ENCODE measurements at regions not wholly inside any gene's neighbourhood (a gene's known extent, or its start where the extent isn't known, plus 50 kb on each side); places are given as distances from the start of the nearest gene placed in this dataset.

GRCh38 chr16:25546791-25547190, 145.0 kb upstream of the HS3ST4 start (continued):
- TF ChIP-seq AFF4 (CRISPR knock-in tag; IDR thresholded peaks at IDR 0.05; ENCODE audit: borderline replicate concordance) (no peak), IRF2 (CRISPR knock-in tag; IDR thresholded peaks at IDR 0.05; ENCODE audit: borderline replicate concordance, low read depth) (no peak)

GRCh38 chr16:25544294-25544693, 147.5 kb upstream of the HS3ST4 start:
- Mint-ChIP-seq H3K4me3 (no peak overlapping the region), H3K27ac (no peak overlapping the region), H3K27me3 (ENCODE audit: low read depth) (no peaks in the 10 kb centered on the region), H3K9me3 (no peaks in the 10 kb centered on the region), H3K4me1 (peaks cover 20% of the 10 kb centered on the region), H3K36me3 (no peaks in the 10 kb centered on the region)
- CTCF ChIA-PET, result no interaction called here
- POLR2A ChIA-PET, result interaction anchor here (0.6 kb wide), 1 partner anchor 139 kb away, joined by 3 read pairs; no protein-coding TSS in a partner anchor
- no peak for DNase-seq (ENCODE audit: low spot score)
- no peak for ATAC-seq
- TF ChIP-seq ETV6 (CRISPR knock-in tag; IDR thresholded peaks at IDR 0.05), result no peak
- TF ChIP-seq CREM (CRISPR knock-in tag; IDR thresholded peaks at IDR 0.05), result no peak
- no peak for TF ChIP-seq ZNF425 (CRISPR knock-in tag; conservative IDR thresholded peaks at IDR 0.05)
- no peak for TF ChIP-seq PREB (CRISPR knock-in tag; IDR thresholded peaks at IDR 0.05; ENCODE audit: borderline replicate concordance)
- TF ChIP-seq SMAD4 (CRISPR knock-in tag; IDR thresholded peaks at IDR 0.05), result no peak
- TF ChIP-seq FOXP1 (CRISPR knock-in tag; IDR thresholded peaks at IDR 0.05; ENCODE audit: borderline replicate concordance), result no peak
- no peak for TF ChIP-seq SMAD3 (CRISPR knock-in tag; IDR thresholded peaks at IDR 0.05; ENCODE audit: borderline replicate concordance)
- TF ChIP-seq ARID4B (CRISPR knock-in tag; IDR thresholded peaks at IDR 0.05; ENCODE audit: borderline replicate concordance), result no peak
- no peak for TF ChIP-seq PRDM15 (CRISPR knock-in tag; IDR thresholded peaks at IDR 0.05)
- TF ChIP-seq ZSCAN18 (CRISPR knock-in tag; IDR thresholded peaks at IDR 0.05), result no peak
- TF ChIP-seq FOXJ3 (CRISPR knock-in tag; IDR thresholded peaks at IDR 0.05; ENCODE audit: borderline replicate concordance), result no peak
- TF ChIP-seq CTCF (IDR thresholded peaks at IDR 0.05), result no peak
- TF ChIP-seq PRRX2 (CRISPR knock-in tag; IDR thresholded peaks at IDR 0.05), result no peak
- no peak for TF ChIP-seq ZNF416 (CRISPR knock-in tag; IDR thresholded peaks at IDR 0.05)

All from WTC11 (cell line).